HG03135 (cell line): ENCODE measurements at regions not wholly inside any gene's neighbourhood (a gene's known extent, or its start where the extent isn't known, plus 50 kb on each side); places are given as distances from the start of the nearest gene placed in this dataset.

Source experiments
- ATAC-seq: cut with Tn5 transposase; IDR thresholded peaks from one replicate; pipeline ENCODE4 v1.9.1; 2021; ENCODE audit warnings: mild to moderate bottlenecking, moderate library complexity; ENCODE audit not compliant: unreplicated experiment

DNA sequence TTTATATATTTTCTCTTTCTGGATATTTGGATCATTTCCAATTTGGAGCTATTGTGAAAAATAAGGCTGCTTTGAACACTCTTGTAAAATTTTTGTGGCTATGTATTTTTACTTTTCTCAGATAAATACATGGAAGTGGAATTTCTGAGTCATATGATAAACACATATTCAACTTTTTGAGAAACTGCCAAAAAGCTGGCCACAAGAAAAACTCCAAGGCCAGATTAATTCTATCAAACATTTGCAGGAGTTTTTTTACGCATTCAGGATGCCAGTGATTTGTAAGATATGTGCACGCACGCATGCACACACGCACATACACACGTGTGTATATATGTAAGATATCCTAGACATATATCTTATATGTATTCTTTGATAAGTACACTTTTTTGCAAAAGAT is 477.5 kb upstream of the SPHKAP start:
- ATAC-seq, result no peak

DNA sequence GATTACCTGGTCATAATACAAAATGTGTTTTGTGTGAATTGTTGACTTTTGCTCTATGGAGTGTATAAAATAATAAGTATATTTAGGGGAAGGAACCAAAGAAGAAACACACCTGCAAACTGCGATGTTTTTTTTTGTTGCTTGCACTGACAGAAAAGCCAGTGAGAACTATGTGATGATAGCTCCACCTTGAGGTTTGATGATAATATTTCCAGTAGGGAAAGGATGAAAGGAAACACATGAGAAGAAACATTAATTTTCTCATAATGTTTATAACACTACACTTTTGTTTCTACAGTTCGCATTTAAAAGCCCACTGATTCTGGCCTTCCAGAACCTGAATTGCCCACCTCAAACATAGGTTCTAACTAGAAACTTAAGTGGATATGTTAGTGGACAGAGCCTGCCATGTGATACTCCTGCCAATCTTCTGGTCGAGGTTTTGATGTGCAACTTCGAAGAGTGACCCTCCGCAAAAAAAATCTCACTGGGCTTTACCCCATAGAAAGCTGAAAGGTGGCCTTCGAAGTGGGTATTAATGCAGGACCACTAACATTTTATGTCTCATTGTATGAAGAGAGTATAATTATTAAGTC is 476.4 kb upstream of the SPHKAP start:
- ATAC-seq, result no peak

DNA sequence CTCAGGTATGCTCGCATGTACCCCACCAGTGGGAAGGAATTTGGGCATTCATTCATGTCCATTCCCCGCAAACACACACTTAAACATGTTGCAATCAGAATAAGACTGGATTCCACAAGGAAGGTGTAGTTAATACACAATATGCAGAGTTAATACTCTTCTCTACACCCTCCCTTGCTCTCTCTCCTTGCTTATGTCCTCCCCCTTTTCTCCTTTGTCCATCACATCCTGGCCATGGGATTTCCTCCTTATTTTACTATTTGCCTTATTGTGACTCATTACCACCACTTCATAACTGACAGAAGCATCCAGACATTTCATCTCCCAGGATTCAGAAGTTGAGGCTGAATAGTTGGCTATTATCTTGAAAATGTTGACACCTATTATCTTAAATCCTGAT is 473.8 kb upstream of the SPHKAP start:
- no peak for ATAC-seq

DNA sequence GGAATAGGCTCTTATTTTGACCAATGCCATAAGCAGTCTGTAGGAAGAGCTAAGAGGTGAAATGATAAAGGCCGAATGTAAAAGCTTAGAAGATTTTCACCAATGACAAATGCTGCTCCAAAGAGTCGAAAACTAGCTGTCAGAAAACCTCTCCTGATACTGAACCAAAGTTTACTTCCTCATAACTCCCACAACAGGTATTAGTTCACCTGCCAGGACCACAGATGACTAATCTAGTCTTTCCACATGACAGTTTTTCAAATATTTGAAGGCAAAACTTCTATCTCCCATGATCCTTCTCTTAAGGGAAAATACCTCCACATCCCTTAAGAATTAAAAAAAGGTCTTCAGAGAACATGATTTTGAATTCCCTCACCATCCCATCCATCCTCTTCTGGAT is 473.2 kb upstream of the SPHKAP start:
- no peak for ATAC-seq

DNA sequence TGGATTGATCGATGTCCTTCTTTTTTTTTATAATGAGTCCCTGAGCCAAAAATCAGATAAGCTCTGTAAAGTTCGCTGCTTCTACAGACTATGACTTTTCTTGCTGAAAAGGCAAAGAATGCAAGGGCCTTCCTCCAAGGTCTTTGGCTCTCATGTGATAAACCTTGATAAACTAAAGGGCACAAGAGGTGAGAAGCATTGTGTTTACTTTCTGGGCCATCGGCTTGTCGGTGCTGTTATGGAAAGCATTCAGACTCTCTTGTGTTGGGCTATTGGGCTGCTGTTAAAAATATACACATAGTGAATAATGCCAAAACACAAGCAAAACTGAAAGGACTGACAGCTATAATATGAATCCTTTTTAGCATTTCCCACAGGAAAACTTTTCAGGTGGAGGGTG is 472.4 kb upstream of the SPHKAP start:
- ATAC-seq, result no peak

DNA sequence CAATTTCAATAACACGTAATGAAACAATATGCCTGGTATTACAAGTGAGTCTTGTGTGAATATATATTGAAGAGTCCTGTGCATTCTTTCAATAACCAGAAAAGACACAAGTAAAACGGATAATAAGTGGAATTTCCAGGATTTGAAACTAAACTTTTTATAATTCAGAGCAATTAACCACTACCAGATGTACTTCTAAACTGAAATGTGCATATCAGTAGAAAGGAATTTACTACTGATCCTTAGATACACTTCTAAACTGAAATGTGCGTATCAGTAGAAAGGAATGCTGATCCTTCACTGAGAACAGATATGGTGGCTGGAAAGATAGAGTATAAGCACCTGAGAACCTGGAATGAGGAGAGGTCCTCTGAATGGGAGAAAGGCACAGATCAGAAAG is 470.9 kb upstream of the SPHKAP start:
- no peak for ATAC-seq

DNA sequence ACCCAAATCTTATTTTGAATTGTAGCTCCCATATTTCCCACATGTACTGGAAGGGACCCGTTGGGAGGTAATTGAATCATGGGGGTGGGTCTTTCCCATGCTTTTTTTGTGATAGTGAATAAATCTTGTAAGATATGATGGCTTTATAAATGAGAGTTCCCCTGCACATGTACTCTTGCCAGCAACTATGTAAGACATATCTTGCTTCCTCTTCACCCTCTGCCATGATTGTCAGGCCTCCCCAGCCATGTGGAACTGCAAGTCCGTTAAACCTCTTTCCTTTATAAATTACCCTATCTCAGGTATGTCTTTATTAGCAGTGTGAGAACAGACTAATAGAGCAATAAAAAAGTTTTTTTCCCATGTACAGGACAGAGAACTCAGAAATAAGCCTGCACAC is 468.4 kb upstream of the SPHKAP start:
- ATAC-seq, result no peak

DNA sequence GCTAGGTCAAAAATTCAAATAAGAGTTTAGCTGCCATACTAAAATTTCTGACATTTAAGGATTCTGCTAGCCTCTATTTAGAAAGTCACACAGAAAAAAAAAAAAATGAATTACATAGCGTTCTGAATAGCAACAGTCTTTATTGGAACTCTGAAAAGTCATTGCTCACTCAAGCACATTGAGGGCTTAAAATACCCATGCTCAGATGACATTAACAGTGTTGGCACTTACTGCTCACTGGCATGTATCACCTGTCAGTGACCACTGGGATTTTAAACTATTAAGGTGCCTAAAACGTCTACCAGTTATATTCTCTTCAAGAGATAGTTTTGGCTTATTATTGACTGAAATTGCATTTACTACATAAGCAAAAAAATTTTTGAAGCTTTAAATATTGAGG is 468.0 kb upstream of the SPHKAP start:
- ATAC-seq, result no peak

DNA sequence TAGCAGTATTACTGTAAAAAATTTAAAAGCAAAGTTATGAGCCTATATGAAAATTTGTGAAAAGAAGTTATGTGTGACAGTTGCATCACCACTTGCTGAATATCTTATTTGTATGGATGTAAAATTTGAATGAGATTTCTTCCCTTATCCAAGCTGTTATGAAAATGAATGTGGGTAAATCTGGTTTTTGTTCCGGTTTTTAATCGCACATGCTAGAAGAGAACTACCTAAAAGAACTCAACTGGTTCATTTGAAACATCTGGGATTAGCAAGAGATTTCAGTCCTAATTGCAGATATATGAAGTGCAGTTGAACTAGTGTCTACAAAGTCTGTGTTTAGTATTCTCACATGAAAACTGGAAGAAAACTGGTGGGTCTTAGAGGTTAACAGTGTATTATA is 467.1 kb upstream of the SPHKAP start:
- no peak for ATAC-seq

DNA sequence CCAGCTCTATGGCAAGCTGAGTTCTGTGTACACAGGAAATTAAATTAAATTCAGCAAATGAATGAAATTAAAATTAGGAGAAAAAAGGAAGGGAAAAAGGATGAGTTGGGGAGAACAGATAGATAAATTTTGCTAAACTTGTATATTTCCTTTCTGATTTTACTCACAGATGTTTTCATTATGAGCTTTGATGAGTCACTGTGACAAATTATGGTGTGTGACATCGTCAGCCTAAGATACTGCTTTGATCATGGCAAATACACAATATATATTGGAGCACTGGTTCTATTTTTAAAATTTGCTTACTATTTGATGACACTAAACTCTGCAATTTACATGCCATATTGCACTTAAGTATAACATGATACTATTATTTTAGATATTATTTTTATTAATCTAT is 464.6 kb upstream of the SPHKAP start:
- no peak for ATAC-seq

DNA sequence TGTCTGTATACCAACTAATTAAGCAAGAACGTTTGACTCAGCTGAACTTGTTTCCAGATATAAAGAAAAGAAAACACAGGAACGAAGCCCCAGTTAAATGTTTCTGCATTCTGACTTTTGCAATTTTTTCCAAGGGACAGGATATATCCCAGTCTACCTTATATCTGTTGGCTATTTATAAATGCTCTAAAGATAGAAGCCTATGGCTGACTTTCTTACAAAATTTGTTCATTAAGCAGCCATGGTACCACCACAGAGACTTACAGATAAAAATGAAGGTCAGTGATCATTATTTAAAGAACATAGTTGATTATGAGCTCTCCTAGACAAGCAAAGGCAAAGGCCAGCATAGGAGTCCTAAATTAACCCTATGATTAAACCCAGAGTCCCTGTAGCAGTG is 462.7 kb upstream of the SPHKAP start:
- ATAC-seq, result no peak

DNA sequence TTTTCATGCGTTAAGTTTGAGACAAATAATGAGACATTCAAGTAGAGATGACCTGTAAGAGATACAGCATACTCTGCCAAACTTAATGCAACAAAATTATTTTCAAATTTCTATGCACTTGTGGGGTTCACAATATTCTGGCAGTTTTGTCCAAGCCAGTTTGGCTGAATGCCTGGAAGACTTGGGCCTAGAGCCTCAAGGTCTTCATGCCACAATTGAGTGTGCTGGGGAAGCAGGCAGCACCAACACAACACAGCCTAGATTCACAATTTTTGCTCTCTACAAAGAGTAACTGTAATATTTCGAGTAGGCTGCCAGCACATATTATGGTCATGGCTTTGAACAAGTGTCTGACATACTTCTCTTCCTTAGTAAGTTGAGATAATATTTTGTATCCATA is 461.4 kb upstream of the SPHKAP start:
- no peak for ATAC-seq

DNA sequence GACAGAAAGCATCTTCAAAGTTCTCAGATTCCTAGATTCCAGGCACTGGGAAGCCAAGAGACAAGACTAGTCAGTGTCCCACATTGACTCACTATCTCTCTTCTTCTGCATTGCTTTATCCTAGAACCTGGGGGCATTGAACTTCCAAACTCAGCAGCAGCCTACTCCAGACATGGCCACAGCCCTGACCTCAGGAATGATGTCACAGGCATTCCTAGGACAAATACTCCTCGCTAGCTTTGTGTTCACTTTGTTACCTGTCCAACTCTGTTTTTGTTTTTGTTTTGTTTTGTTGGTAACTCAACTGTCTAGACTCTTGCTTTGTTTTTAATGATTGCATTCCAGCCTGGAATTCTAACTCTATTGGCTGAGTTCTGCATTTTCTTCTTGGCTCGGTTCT is 449.3 kb upstream of the SPHKAP start:
- ATAC-seq, result no peak

DNA sequence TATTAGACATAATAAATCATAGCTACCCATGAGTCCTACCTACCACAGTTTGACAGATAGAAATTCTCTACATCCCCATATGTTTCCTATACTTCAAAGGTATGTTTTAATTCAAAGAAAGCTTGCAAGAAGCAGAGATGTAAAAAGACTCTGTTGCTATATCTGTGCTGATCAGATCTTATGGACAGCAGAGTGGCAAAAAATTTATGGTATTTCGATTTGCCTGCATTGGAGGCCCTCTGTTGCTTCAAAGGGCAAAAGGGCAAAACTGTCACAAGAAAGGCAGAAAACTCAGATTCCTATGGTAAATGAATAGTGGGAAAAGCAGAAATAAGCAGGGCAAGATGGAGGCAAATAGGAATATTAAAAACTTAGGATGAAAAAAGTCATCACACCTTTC is 447.8 kb upstream of the SPHKAP start:
- ATAC-seq, result no peak

DNA sequence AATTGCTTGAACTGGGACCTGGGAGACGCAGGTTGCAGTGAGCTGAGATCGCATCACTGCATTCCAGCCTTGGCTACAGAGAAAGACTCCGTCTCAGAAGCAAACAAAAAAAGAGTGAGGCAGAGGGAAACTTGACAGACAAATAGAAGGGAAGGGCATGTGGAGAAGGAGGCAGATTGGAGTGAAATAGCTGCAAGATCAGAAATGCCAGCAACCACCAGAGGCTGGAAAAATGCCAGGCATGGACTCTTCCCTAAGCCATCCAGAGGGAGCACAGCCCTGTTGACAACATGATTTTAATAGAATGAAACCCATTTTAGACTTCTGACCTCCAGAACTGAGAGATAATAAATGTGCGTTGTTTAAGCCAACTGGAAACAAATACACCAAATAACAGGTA is 447.2 kb upstream of the SPHKAP start:
- ATAC-seq, result no peak

DNA sequence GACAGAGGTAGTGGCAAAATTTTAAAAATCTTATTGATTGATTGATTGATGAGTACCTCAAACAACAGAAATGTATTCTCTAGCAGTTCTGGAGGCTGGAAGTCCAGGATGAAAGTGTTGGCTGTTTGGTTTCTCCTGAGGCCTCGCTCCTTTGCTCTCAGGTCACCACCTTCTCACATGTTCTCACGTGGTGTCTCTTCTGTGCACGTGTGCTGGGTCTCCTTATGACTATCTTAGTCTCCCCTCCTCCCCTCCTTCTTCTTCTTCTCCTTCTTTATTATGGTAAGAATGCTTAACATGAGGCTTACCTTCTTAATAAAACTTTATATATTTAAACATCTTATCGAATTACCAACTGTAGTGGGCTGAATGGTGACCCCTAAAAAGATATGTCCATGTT is 446.0 kb upstream of the SPHKAP start:
- ATAC-seq, result no peak

DNA sequence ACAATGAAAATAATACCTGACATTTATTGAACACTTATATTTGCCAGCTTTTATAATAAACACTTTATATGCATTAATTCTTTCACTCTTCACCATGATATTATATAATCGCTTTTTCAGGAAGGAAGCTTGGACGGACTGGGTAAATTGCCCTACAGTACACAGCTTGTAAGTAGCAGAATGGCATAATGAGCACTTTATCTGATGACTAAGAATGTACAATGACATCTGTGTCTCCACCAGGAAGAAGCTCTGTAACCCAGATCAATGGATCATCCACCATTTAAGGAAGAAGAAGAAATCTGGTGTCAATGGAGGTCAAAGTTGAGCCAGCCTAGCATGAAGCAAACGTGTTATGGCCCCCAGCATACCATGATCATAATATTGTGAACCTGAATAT is 444.0 kb upstream of the SPHKAP start:
- ATAC-seq, result no peak

DNA sequence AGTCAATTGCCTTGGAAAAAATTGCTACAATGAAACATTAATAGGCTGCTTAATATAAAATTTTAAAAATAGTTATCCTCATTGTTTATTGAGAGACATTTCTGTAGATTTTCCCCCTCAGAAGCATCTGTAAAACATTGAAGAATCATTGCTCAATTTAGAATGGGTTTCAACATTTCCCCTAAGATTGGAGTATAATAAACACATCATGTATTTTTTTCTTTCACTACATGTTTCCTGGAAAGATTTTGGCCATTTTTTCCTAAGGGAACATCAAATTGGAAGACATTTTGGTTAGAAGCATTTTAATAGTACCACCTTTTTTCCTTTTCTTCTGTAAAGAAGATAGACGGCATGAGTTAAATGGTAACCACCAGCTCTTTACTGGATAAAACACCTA is 443.2 kb upstream of the SPHKAP start:
- no peak for ATAC-seq

DNA sequence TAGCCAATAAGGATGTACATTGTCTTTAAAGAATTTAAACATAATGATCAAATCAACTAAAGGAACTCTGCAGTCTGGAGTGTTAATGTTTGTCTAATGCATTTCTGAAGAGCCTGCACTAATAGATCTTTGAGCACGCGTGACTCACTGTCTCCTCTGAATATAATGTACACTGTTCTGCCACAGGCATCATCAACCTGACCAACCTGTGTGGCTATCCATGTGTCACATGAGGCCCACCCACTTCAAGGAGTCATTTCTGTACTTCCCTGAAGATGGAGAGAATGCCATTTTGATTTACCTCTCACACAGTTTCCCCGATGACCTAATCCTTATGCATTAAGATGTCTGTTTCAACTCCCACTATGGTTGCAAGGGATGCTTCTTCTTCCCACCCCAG is 434.0 kb upstream of the SPHKAP start:
- ATAC-seq, result no peak

DNA sequence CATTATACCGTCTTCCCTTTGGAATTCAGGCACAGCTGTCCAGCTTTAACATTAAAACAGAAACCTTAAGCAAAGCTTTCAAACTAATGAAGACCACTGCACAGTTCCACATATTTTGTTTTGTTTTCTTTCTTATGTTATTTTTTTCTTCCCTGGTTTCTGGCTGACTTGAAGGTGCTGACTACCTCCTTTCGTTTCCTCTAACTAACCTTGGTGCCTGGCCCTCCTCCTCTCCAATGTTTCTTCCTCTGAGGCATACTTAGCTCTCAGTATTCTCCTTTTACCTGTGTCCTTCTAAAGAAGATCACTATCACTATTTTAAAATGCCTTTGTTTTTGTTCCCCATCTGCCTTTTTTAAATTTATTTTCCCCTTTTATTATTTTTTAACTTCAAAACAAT is 433.3 kb upstream of the SPHKAP start:
- no peak for ATAC-seq

DNA sequence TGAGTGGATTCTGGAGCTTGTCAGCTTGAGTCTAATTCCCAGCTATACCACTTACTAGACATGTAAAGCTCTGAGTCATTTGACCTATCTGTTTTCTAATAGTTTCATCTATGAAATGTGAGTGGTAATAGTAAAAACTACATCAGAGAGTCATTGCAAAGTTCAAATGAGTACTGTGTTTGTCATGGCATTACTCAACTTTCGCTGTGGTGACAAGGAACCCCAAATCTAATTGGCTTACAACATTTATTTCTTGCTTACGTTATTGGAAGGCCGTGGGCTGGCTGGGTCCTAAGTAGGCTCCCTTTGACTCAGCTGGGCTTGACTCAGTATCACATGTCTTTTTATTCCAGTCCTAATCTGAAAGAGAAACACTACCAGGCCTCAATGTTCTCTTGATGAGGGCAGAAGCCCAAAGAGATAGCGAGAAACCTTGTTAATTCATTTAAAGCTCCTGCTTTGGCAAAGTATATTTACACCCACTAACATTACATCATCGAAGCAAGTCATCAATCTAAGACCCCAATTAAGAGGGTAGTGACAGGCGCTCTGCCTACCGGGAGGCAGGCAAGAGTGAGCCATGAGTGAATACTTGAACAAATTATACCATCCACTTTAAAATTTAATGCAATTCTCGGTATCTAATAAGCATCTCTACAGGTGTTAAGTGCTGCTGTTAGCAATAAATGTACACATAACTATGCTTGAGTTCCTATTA is 431.8 kb upstream of the SPHKAP start:
- no peak for ATAC-seq

DNA sequence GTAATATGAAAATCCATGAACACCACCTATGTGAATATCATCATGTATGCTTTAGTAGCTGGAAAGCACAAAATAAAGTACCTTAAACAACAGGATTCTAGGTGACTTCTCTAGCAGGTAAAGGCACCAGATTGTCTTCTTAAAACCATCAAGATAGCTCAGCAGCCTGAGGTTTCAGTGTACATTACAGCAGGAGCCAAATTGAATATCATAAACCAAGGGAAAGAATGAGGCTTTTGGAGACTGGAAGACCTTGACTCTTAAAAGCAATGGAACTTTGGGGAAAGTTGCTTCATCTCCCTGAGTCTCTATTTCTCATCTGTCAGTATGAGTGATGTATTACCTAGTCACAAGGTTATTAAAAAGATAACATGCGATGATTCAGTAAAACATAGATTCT is 429.7 kb upstream of the SPHKAP start:
- ATAC-seq, result no peak

DNA sequence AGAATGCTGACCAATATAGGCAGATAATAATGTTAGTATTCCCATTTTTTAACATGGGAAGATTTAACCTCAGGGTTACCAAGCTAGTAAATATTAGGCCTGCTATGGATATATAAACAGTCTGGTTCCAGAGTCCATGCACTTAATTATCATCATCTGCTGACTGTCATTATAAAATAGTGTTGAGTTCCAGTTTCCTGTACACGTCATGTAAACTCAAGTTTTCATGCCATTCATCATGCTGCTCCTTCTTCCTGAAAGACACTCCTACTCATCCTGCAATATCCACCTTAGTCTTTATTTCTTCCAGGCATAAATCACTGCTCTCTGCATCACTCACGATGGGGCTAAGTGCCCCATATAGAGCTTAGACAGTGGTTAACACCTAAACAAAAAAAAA is 420.8 kb upstream of the SPHKAP start:
- no peak for ATAC-seq
